Keratinocyte (primary cell): ENCODE measurements at regions not wholly inside any gene's neighbourhood (a gene's known extent, or its start where the extent isn't known, plus 50 kb on each side); places are given as distances from the start of the nearest gene placed in this dataset.

Source experiments
- CTCF ChIP-seq, 3 experiments: IDR thresholded peaks in 1 of 3; conservative IDR thresholded peaks in 1 of 3; optimal IDR thresholded peaks in 1 of 3; 2 replicates in 2 of 3; 3 replicates in 1 of 3; pipeline versions ENCODE3 to v1.5.1; 2011; ENCODE audit warnings: low read length in 3 of 3, mild to moderate bottlenecking in 3 of 3, moderate library complexity in 2 of 3, control low read depth in 1 of 3, inconsistent platforms in 1 of 3; ENCODE audit not compliant: insufficient read depth in 2 of 3; ENCODE audit errors: extremely low read depth in 1 of 3
- EZH2 ChIP-seq: IDR thresholded peaks from one replicate; pipeline ENCODE4 v1.6.1; 2012; ENCODE audit warnings: inconsistent platforms, mild to moderate bottlenecking, low read length, moderate library complexity

- no peak for TF ChIP-seq CTCF (optimal IDR thresholded peaks at IDR 0.05 in 1 of 3, IDR thresholded peaks at IDR 0.05 in 1 of 3, conservative IDR thresholded peaks at IDR 0.05 in 1 of 3; ENCODE audit: extremely low read depth in 1 of 3, insufficient read depth in 2 of 3, low read length in 3 of 3)
- no peak for TF ChIP-seq EZH2
Observed at GRCh38 chr14:71395636-71396035, 488.4 kb downstream of the PCNX1 start.
